B cell (primary cell): ENCODE measurements at regions not wholly inside any gene's neighbourhood (a gene's known extent, or its start where the extent isn't known, plus 50 kb on each side); places are given as distances from the start of the nearest gene placed in this dataset.
"Not testable (repeated sequence)": the region's sequence is repeated elsewhere in the genome, so short reads cannot be mapped to it uniquely, and the experiment has no call there.

ENCODE experiments used
- ATAC-seq: fragments of 200-7000 bp; cut with Tn5 transposase; one replicate; pipeline ENCODE4 v1.10.0; 2021; ENCODE audit warnings: low read depth, mild to moderate bottlenecking, moderate number of reproducible peaks, moderate library complexity
- CTCF ChIA-PET: fragments of 350-600 bp; sonication (Branson Sonifier 250); formaldehyde crosslinking; loops from one replicate; lab custom pipeline; 2021; ENCODE audit warnings: antibody characterized with exemption, inconsistent platforms; lab: Charles Lee
- POLR2A ChIA-PET: fragments of 350-600 bp; sonication (Branson Sonifier 250); formaldehyde crosslinking; loops from one replicate; lab custom pipeline; 2021; ENCODE audit warnings: antibody characterized with exemption; lab: Charles Lee
- DNase-seq: peaks from one replicate; pipeline ENCODE4 v3.0.0; 2013
- H2AFZ ChIP-seq: 2 replicates; pipeline ENCODE4 v1.6.1; 2012; ENCODE audit warnings: mild to moderate bottlenecking, low read depth, low read length; ENCODE audit not compliant: insufficient read depth, poor library complexity, severe bottlenecking
- H3K27ac ChIP-seq, 2 donors: 1 replicate in 1 of 2; 2 replicates in 1 of 2; pipeline ENCODE4 v1.5.1; 2012 to 2013; ENCODE audit warnings: low read length in 2 of 2, mild to moderate bottlenecking in 2 of 2, moderate library complexity in 1 of 2
- H3K27me3 ChIP-seq, 4 experiments: fragments of 200-600 bp in 1 of 4; sonication (generic) in 1 of 4; replicated peaks in 1 of 4; 1 replicate in 2 of 4; 2 replicates in 2 of 4; pipeline versions ENCODE4 v1.6.1 to v1.7.0; 2013 to 2016; ENCODE audit warnings: low read length in 3 of 4, mild to moderate bottlenecking in 2 of 4, mixed read lengths in 1 of 4, moderate library complexity in 1 of 4; ENCODE audit not compliant: insufficient read depth in 4 of 4, control insufficient read depth in 3 of 4; ENCODE audit errors: control extremely low read depth in 1 of 4
- H3K36me3 ChIP-seq, 2 experiments: replicated peaks in 1 of 2; 1 replicate in 1 of 2; 2 replicates in 1 of 2; pipeline versions ENCODE4 v1.6.1 to v1.7.1; 2013; ENCODE audit warnings: low read length in 1 of 2; ENCODE audit not compliant: insufficient read depth in 2 of 2, control insufficient read depth in 1 of 2; ENCODE audit errors: control extremely low read depth in 1 of 2, extremely low read depth in 1 of 2
- H3K4me1 ChIP-seq, 2 donors: fragments of 200-600 bp in 1 of 2; sonication (generic) in 1 of 2; 1 replicate in 1 of 2; 2 replicates in 1 of 2; pipeline versions ENCODE4 v1.5.1 to v1.6.1; 2013 to 2017; ENCODE audit warnings: low read length in 2 of 2; ENCODE audit not compliant: control insufficient read depth in 2 of 2, insufficient read depth in 2 of 2
- H3K4me2 ChIP-seq: replicated peaks from 2 replicates; pipeline ENCODE3; 2012; ENCODE audit warnings: mild to moderate bottlenecking, low read depth, low read length; ENCODE audit not compliant: poor library complexity, severe bottlenecking
- H3K4me3 ChIP-seq, 5 experiments: fragments of 200-600 bp in 1 of 5; sonication (generic) in 1 of 5; 1 replicate in 3 of 5; 2 replicates in 2 of 5; pipeline versions ENCODE4 v1.5.1 to v1.7.0; 2011 to 2016; ENCODE audit warnings: low read length in 4 of 5, mild to moderate bottlenecking in 4 of 5, low read depth in 2 of 5, control low read depth in 1 of 5, moderate library complexity in 1 of 5; ENCODE audit not compliant: insufficient read depth in 1 of 5; ENCODE audit errors: control extremely low read depth in 1 of 5, extremely low read depth in 1 of 5
- H3K79me2 ChIP-seq: fragments of 200-600 bp; sonication (generic); one replicate; pipeline ENCODE4 v1.6.0; 2016; ENCODE audit warnings: low read length; ENCODE audit not compliant: control insufficient read depth, insufficient read depth
- H3K9ac ChIP-seq: fragments of 200-600 bp; sonication (generic); 2 replicates; pipeline ENCODE4 v1.6.1; 2017; ENCODE audit warnings: mild to moderate bottlenecking, low read length, moderate library complexity
- H3K9me3 ChIP-seq, 3 donors: one replicate each; pipeline versions ENCODE4 v1.6.1 to v1.7.1; 2013; ENCODE audit warnings: low read length in 2 of 3; ENCODE audit not compliant: control insufficient read depth in 2 of 3, insufficient read depth in 1 of 3; ENCODE audit errors: control extremely low read depth in 1 of 3
- H4K20me1 ChIP-seq: 2 replicates; pipeline ENCODE4 v1.6.0; 2012; ENCODE audit warnings: mild to moderate bottlenecking, low read length; ENCODE audit not compliant: insufficient read depth, control insufficient read depth, poor library complexity, severe bottlenecking
- H3K27ac Mint-ChIP-seq: one replicate; pipeline ENCODE4 v1.8.0; 2021; ENCODE audit warnings: mixed read lengths
- H3K27me3 Mint-ChIP-seq: one replicate; pipeline ENCODE4 v1.8.0; 2021; ENCODE audit warnings: mixed read lengths
- H3K4me1 Mint-ChIP-seq: one replicate; pipeline ENCODE4 v1.8.0; 2021; ENCODE audit warnings: mixed read lengths
- H3K4me3 Mint-ChIP-seq: one replicate; pipeline ENCODE4 v1.8.0; 2021; ENCODE audit warnings: mixed read lengths
- H3K9me3 Mint-ChIP-seq: one replicate; pipeline ENCODE4 v1.8.0; 2022; ENCODE audit warnings: mixed read lengths; ENCODE audit not compliant: insufficient read depth
- CTCF ChIP-seq: fragments of 200-600 bp; IDR thresholded peaks from one replicate; pipeline ENCODE4 v1.8.0; 2022; ENCODE audit warnings: antibody characterized with exemption, mild to moderate bottlenecking
- EZH2 ChIP-seq: IDR thresholded peaks from 2 replicates; pipeline ENCODE4 v1.6.1; 2012; ENCODE audit warnings: borderline replicate concordance, low read depth, mild to moderate bottlenecking, moderate library complexity, low read length; ENCODE audit not compliant: insufficient read depth, poor library complexity, severe bottlenecking
- WGBS: methylation state at CpG from one replicate; pipeline ENCODE4 v1.1.5; 2013; ENCODE audit warnings: missing lambda C conversion rate; ENCODE audit not compliant: insufficient coverage; 5-methylcytosine and 5-hydroxymethylcytosine counted together
- intact Hi-C: fragments of 100-400 bp; cut with micrococcal nuclease; formaldehyde crosslinking; loops from one replicate; pipeline ENCODE4 v1.10.0; 2022

DNA sequence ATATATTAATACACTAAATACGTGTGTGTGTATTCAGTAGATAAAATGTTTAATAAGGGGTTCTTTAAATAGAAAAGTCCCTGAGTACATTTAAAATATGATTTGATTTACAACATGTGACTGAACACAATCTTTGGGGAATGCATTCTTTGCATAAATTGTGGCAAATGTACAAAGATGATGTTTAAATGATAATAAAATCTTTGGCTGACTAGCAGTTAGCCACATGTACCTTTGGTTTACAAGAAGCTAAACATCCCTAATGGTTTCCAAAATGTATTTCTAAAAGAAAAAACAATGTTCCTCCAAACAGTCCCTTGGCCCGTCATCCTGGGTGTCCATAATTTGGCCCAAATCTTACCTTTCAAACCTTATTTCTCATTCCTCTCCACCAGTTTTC is 106.4 kb upstream of the MARK1 start:
- intact Hi-C loops, result no loop called here
- WGBS, result 100% methylated on average over 1 of the region's 2 CpGs
- no peaks in the 10 kb centered on the region for H3K36me3 ChIP-seq
- no peak overlapping the region for H3K27ac Mint-ChIP-seq
- ATAC-seq, result no peak
- H3K9me3 Mint-ChIP-seq, result no peaks in the 10 kb centered on the region
- no peak overlapping the region for H3K9ac ChIP-seq
- no peaks in the 10 kb centered on the region for H4K20me1 ChIP-seq
- H2AFZ ChIP-seq, result no peak overlapping the region
- no peaks in the 10 kb centered on the region for H3K27me3 ChIP-seq
- no peak overlapping the region for H3K27ac ChIP-seq
- ChIA-PET POLR2A (no interaction called here), CTCF (no interaction called here)
- no peaks in the 10 kb centered on the region for H3K4me1 ChIP-seq
- H3K4me3 ChIP-seq, result no peak overlapping the region
- H3K4me1 Mint-ChIP-seq, result no peaks in the 10 kb centered on the region
- H3K4me2 ChIP-seq, result no peak overlapping the region
- DNase-seq, result no peak
- H3K27me3 Mint-ChIP-seq, result peaks cover 14% of the 10 kb centered on the region
- no peaks in the 10 kb centered on the region for H3K79me2 ChIP-seq
- no peak for TF ChIP-seq EZH2
- no peak for TF ChIP-seq CTCF
- H3K4me3 Mint-ChIP-seq, result no peak overlapping the region
- H3K9me3 ChIP-seq, result no peaks in the 10 kb centered on the region

DNA sequence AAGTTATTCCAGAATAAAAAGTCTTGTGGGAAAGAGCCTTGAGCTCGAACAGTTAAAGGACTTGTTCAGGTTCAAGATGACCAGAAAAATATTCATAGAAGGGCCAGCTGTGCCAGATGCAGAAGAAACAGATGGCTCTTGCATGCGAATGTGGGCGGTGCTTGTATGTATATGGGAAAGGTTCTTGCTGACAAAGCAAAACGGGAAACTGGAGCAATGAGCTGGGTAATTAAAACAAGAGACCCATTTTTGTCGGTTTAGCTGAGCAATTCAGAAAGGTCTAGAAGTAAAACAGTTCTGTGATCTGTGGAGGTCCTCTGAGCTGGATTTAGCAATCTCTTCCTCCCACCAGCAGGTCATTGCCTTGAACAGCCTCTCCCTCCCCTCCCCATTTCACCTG is 107.2 kb upstream of the MARK1 start:
- no peaks in the 10 kb centered on the region for H3K9me3 ChIP-seq
- Mint-ChIP-seq H3K9me3 (no peaks in the 10 kb centered on the region), H3K4me1 (no peaks in the 10 kb centered on the region), H3K4me3 (no peak overlapping the region), H3K27me3 (peaks cover 14% of the 10 kb centered on the region), H3K27ac (no peak overlapping the region)
- no peak overlapping the region for H3K4me3 ChIP-seq
- ChIA-PET POLR2A (no interaction called here), CTCF (no interaction called here)
- no peak overlapping the region for H3K9ac ChIP-seq
- H3K4me2 ChIP-seq, result no peak overlapping the region
- H3K27me3 ChIP-seq, result no peaks in the 10 kb centered on the region
- no peaks in the 10 kb centered on the region for H3K36me3 ChIP-seq
- intact Hi-C loops, result no loop called here
- 68% methylated on average over 4 of the region's 5 CpGs for WGBS
- no peak overlapping the region for H2AFZ ChIP-seq
- no peaks in the 10 kb centered on the region for H4K20me1 ChIP-seq
- DNase-seq (no peak), ATAC-seq (no peak)
- TF ChIP-seq EZH2 (no peak), CTCF (no peak)
- H3K79me2 ChIP-seq, result no peaks in the 10 kb centered on the region
- no peaks in the 10 kb centered on the region for H3K4me1 ChIP-seq
- H3K27ac ChIP-seq, result no peak overlapping the region

DNA sequence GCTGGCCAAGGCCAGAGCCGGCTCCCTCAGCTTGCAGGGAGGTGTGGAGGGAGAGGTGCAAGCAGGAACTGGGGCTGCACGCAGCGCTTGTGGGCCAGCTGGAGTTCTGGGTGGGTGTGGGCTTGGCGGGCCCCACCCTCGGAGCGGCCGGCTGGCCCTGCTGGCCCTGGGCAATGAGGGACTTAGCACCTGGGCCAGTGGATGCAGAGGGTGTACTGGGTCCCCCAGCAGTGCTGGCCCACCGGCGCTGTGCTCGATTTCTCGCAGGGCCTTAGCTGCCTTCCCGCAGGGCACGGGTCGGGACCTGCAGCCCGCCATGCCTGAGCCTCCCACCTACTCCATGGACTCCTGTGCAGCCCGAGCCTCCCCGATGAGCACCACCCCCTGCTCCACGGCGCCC is 115.6 kb upstream of the MARK1 start:
- H3K4me1 Mint-ChIP-seq, POLR2A ChIA-PET, H3K27me3 ChIP-seq, H3K9me3 ChIP-seq, CTCF ChIA-PET, H3K9me3 Mint-ChIP-seq, H3K4me3 ChIP-seq, DNase-seq, H3K4me1 ChIP-seq, H3K36me3 ChIP-seq, H3K27ac ChIP-seq, H4K20me1 ChIP-seq, H3K27me3 Mint-ChIP-seq, H3K27ac Mint-ChIP-seq, H2AFZ ChIP-seq, ATAC-seq, H3K4me2 ChIP-seq, intact Hi-C loops, H3K79me2 ChIP-seq, H3K4me3 Mint-ChIP-seq, H3K9ac ChIP-seq: not testable (repeated sequence)
- WGBS, result 87% methylated on average over 19 of the region's 19 CpGs
